PC-9 (cell line): ENCODE measurements at regions not wholly inside any gene's neighbourhood (a gene's known extent, or its start where the extent isn't known, plus 50 kb on each side); places are given as distances from the start of the nearest gene placed in this dataset.

Experiments
- BruUV-seq: library from RNA; stranded (reverse); fragments of 400-500 nt; replicated peaks from 2 replicates; lab custom pipeline; 2021; lab: Mats Ljungman, UMichigan
- CTCF ChIA-PET: fragments of 300-600 bp; sonication (Branson Sonifier 250); formaldehyde crosslinking; loops from one replicate; lab custom pipeline; 2022; ENCODE audit warnings: antibody characterized with exemption; lab: Charles Lee
- POLR2A ChIA-PET: fragments of 300-600 bp; sonication (Branson Sonifier 250); formaldehyde crosslinking; loops from one replicate; lab custom pipeline; 2022; ENCODE audit warnings: antibody characterized with exemption; ENCODE audit not compliant: unreplicated experiment; lab: Charles Lee
- DNase-seq, 2 experiments: peaks; one replicate each; pipeline versions ENCODE4 v3.0.0 to v3.0.0-alpha.2; 2015 to 2022; ENCODE audit warnings: mixed read lengths in 1 of 2
- H2AFZ ChIP-seq: fragments of 200-600 bp; sonication (generic); 2 replicates; pipeline ENCODE4 v1.8.1; 2017; ENCODE audit warnings: antibody characterized with exemption
- H3F3A ChIP-seq: fragments of 200-600 bp; sonication (generic); 2 replicates; pipeline ENCODE4 v1.8.1; 2017; ENCODE audit warnings: antibody characterized with exemption, mild to moderate bottlenecking, low read depth; ENCODE audit not compliant: insufficient read depth
- H3K27ac ChIP-seq: fragments of 200-600 bp; sonication (generic); 2 replicates; pipeline ENCODE4 v1.6.1; 2016; ENCODE audit warnings: mixed run types
- H3K27me3 ChIP-seq: fragments of 200-600 bp; sonication (generic); 2 replicates; pipeline ENCODE4 v1.6.1; 2016; ENCODE audit warnings: low read depth, mixed run types; ENCODE audit not compliant: insufficient read depth
- H3K36me3 ChIP-seq: fragments of 200-600 bp; sonication (generic); 2 replicates; pipeline ENCODE4 v1.6.1; 2016; ENCODE audit warnings: low read depth, mixed run types
- H3K4me1 ChIP-seq: fragments of 200-600 bp; sonication (generic); replicated peaks from 2 replicates; pipeline ENCODE4 v1.6.1; 2016; ENCODE audit warnings: mixed run types; ENCODE audit not compliant: insufficient read depth
- H3K4me2 ChIP-seq: fragments of 200-600 bp; sonication (generic); 2 replicates; pipeline ENCODE4 v1.6.1; 2017; ENCODE audit warnings: mixed run types
- H3K4me3 ChIP-seq: fragments of 200-600 bp; sonication (generic); 2 replicates; pipeline ENCODE4 v1.6.1; 2016; ENCODE audit warnings: mixed run types
- H3K79me2 ChIP-seq: fragments of 200-600 bp; sonication (generic); 2 replicates; pipeline ENCODE4 v1.6.1; 2017; ENCODE audit warnings: low read depth, mixed run types
- H3K9me2 ChIP-seq: fragments of 200-600 bp; sonication (generic); 2 replicates; pipeline ENCODE4 v1.8.1; 2017; ENCODE audit warnings: mild to moderate bottlenecking; ENCODE audit not compliant: insufficient read depth
- H3K9me3 ChIP-seq: fragments of 200-600 bp; sonication (generic); 2 replicates; pipeline ENCODE4 v1.8.1; 2016; ENCODE audit warnings: low read depth; ENCODE audit not compliant: insufficient read depth
- H4K20me1 ChIP-seq: fragments of 200-600 bp; sonication (generic); 2 replicates; pipeline ENCODE4 v1.8.1; 2017; ENCODE audit not compliant: insufficient read depth
- EZH2 ChIP-seq: fragments of 200-600 bp; sonication (generic); IDR thresholded peaks from 2 replicates; pipeline ENCODE4 v1.8.0; 2017; ENCODE audit warnings: antibody characterized with exemption, low read depth
- intact Hi-C: fragments of 100-400 bp; cut with micrococcal nuclease; formaldehyde crosslinking; loops from one replicate; pipeline ENCODE4 v1.10.0; 2022; ENCODE audit not compliant: unreplicated experiment
- TF ChIP-seq, protein P1 (sequence below): fragments of 200-600 bp; sonication (generic); conservative IDR thresholded peaks from 2 replicates; pipeline ENCODE4 v1.6.1; 2017; ENCODE audit warnings: mixed run types, antibody characterized with exemption, mild to moderate bottlenecking, moderate library complexity

DNA sequence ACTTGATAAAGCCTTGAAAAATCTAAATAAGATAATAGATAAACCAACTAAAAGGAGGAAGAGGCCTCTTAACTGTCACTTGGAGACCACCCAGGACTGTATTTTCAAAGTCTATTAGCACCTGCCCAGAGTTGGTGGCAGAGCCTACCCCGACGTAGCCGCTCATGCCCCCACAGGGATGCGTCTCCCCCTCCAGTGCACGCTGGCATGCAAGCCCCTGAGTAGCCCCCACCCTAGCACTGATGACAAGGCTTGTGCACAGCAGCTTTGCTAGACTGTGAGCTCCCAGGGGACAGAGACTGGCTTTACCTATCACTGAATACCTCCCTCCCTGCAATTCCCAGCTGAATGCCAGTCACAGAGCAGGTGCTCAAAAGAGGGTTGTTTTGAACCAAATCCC, 54.1 kb upstream of the HES1 start:
- DNase-seq, result no peak
- H4K20me1 ChIP-seq, result no peaks in the 10 kb centered on the region
- H3K4me3 ChIP-seq, result no peak overlapping the region
- ChIA-PET POLR2A (interaction anchor here (0.7 kb wide), 1 partner anchor 54 kb away, joined by 5 read pairs; the partner anchor contains the start of gene HES1), CTCF (no interaction called here)
- no peaks in the 10 kb centered on the region for H3K36me3 ChIP-seq
- TF ChIP-seq, protein P1, sequence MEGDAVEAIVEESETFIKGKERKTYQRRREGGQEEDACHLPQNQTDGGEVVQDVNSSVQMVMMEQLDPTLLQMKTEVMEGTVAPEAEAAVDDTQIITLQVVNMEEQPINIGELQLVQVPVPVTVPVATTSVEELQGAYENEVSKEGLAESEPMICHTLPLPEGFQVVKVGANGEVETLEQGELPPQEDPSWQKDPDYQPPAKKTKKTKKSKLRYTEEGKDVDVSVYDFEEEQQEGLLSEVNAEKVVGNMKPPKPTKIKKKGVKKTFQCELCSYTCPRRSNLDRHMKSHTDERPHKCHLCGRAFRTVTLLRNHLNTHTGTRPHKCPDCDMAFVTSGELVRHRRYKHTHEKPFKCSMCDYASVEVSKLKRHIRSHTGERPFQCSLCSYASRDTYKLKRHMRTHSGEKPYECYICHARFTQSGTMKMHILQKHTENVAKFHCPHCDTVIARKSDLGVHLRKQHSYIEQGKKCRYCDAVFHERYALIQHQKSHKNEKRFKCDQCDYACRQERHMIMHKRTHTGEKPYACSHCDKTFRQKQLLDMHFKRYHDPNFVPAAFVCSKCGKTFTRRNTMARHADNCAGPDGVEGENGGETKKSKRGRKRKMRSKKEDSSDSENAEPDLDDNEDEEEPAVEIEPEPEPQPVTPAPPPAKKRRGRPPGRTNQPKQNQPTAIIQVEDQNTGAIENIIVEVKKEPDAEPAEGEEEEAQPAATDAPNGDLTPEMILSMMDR, result no peak
- TF ChIP-seq EZH2, result no peak
- no TSS peak for BruUV-seq
- intact Hi-C loops, result no loop called here
- H2AFZ ChIP-seq, result no peak overlapping the region
- no peaks in the 10 kb centered on the region for H3K9me2 ChIP-seq
- H3K79me2 ChIP-seq, result no peaks in the 10 kb centered on the region
- no peaks in the 10 kb centered on the region for H3K9me3 ChIP-seq
- no peaks in the 10 kb centered on the region for H3F3A ChIP-seq
- no peak overlapping the region for H3K4me2 ChIP-seq
- H3K27me3 ChIP-seq, result no peaks in the 10 kb centered on the region
- 0 out of 2 replicates have a peak, but pooled peaks cover 2% of the 10 kb centered on the region for H3K4me1 ChIP-seq
- no peak overlapping the region for H3K27ac ChIP-seq

DNA sequence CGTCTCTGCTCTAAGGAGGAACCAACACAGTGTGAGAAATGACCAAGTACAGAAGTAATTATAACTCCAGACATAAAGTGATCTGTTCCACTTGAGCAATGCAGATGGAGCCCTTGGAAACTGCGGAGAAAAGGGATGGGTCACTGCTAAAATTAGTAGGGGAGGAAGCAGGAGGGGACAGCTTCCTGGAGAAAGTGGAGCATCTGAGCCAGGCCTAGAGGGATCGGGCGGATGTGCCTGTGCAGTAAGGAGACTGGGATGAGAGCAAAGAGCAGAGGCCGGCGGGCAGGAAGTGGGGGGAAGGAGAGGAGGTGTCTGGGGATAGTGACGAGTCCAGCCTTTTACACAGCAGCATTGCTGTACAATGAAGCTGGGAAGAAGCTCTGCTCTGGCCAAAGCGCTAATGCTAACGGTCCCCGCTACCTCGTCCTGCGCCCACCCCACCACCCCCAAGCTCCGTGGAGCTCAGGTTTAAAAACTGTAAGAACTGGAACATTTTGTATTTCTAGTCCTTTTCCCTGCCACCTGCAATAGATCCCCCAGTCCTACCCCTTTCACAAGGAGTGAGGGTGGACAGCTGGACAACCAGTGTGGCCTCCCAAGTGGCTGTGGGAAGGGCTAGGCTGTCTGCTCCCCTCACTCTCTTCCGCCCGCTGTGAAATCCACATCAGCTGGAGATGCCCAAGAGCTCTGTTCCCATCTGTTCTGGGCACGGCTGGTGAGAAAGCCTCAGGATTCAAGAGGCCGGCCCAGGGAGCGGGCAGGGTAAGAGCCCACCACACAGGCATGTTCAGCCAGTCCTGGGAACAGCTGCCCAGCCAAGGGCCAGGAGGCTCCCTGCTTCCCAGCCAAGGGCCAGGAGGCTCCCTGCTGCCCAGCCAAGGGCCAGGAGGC, 53.0 kb upstream of the HES1 start:
- TF ChIP-seq, protein P1, result no peak
- TF ChIP-seq EZH2, result no peak
- Histone ChIP-seq H4K20me1 (no peaks in the 10 kb centered on the region), H3K9me3 (no peaks in the 10 kb centered on the region), H3K9me2 (no peaks in the 10 kb centered on the region), H3K36me3 (no peaks in the 10 kb centered on the region), H3K27me3 (no peaks in the 10 kb centered on the region), H3K27ac (no peak overlapping the region), H3K4me3 (no peak overlapping the region), H3K79me2 (no peaks in the 10 kb centered on the region), H3F3A (no peaks in the 10 kb centered on the region), H3K4me1 (peaks cover 8% of the 10 kb centered on the region), H3K4me2 (no peak overlapping the region), H2AFZ (no peak overlapping the region)
- intact Hi-C loops, result no loop called here
- POLR2A ChIA-PET, result no interaction called here
- no peak for DNase-seq
- no TSS peak for BruUV-seq
- CTCF ChIA-PET, result no interaction called here

DNA sequence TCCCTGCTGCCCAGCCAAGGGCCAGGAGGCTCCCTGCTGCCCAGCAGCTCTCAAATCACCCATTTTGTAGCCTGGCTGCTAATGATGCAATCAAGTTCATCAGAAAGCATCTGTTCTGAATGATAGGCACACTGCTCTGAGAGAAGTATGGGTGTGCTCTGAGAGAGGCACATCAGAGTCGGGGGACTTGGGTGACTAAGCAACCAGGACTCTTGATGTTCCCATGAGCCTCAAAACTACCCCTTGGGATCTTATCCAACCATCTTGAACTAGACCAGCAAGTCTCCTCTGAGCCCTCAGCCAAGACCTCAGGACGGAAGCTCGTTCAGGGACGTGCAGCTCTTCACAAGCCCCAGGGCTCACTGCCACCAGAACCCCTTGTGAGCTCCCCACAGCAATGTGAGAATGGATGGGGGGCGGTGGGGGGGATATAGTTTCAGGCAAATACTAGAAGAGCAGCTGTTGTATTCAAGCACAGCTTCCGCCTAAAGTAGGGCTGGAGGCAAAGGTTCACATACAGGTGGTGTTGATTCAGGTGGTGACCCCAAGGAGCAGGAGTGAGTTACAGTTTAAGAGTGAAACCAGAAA, 52.2 kb upstream of the HES1 start:
- H3K4me3 ChIP-seq, result no peak overlapping the region
- no peaks in the 10 kb centered on the region for H4K20me1 ChIP-seq
- ChIA-PET POLR2A (no interaction called here), CTCF (no interaction called here)
- BruUV-seq, result no TSS peak
- no peaks in the 10 kb centered on the region for H3K9me3 ChIP-seq
- intact Hi-C loops, result no loop called here
- no peak overlapping the region for H2AFZ ChIP-seq
- H3K9me2 ChIP-seq, result no peaks in the 10 kb centered on the region
- no peaks in the 10 kb centered on the region for H3K79me2 ChIP-seq
- peaks cover 3% of the 10 kb centered on the region; the same call in 1 of the 2 replicates for H3F3A ChIP-seq
- no peaks in the 10 kb centered on the region for H3K36me3 ChIP-seq
- TF ChIP-seq, protein P1, result no peak
- TF ChIP-seq EZH2, result no peak
- no peak for DNase-seq
- H3K27me3 ChIP-seq, result no peaks in the 10 kb centered on the region
- H3K4me1 ChIP-seq, result peaks cover 15% of the 10 kb centered on the region
- H3K4me2 ChIP-seq, result no peak overlapping the region
- no peak overlapping the region for H3K27ac ChIP-seq
